Endothelial cell of umbilical vein (primary cell): ENCODE measurements at regions not wholly inside any gene's neighbourhood (a gene's known extent, or its start where the extent isn't known, plus 50 kb on each side); places are given as distances from the start of the nearest gene placed in this dataset.

Experiments used
- BruUV-seq: library from RNA; stranded (reverse); fragments of 400-500 nt; replicated peaks from 2 replicates; lab custom pipeline; 2021; lab: Mats Ljungman, UMichigan
- CTCF ChIA-PET: fragments of 300-600, 350-600 bp; sonication (Branson Sonifier 250); formaldehyde crosslinking; loops from one replicate; lab custom pipeline; 2021; ENCODE audit warnings: antibody characterized with exemption, inconsistent platforms; lab: Charles Lee
- POLR2A ChIA-PET: fragments of 300-600, 350-600 bp; sonication (Branson Sonifier 250); formaldehyde crosslinking; loops from one replicate; lab custom pipeline; 2021; ENCODE audit warnings: antibody characterized with exemption, inconsistent platforms; lab: Charles Lee
- DNase-seq: peaks from one replicate; pipeline ENCODE4 v3.0.0-alpha.2; 2011; ENCODE audit warnings: low read depth, low spot score
- FAIRE-seq: peaks from 2 replicates; lab custom pipeline; 2011; peaks lifted over from hg19 to GRCh38; lab: Jason Lieb, UNC
- H2AFZ ChIP-seq: 2 replicates; pipeline ENCODE4 v1.6.0; 2012; ENCODE audit warnings: low read depth, low read length, control low read depth, inconsistent platforms
- H3K27ac ChIP-seq: 2 replicates; pipeline ENCODE4 v1.5.1; 2011; ENCODE audit warnings: low read depth, mild to moderate bottlenecking, control low read depth, low read length, moderate library complexity; ENCODE audit not compliant: insufficient read depth
- H3K27me3 ChIP-seq, 2 experiments: 2 replicates each; pipeline versions ENCODE4 v1.6.0 to v1.6.1; 2011; ENCODE audit warnings: low read length in 2 of 2, mixed read lengths in 1 of 2; ENCODE audit not compliant: control insufficient read depth in 2 of 2, insufficient read depth in 2 of 2
- H3K36me3 ChIP-seq, 2 experiments: 2 replicates in 1 of 2; 3 replicates in 1 of 2; pipeline ENCODE4 v1.5.1; 2011; ENCODE audit warnings: low read length in 2 of 2, mild to moderate bottlenecking in 1 of 2, moderate library complexity in 1 of 2; ENCODE audit not compliant: control insufficient read depth in 2 of 2, insufficient read depth in 2 of 2; ENCODE audit errors: extremely low read depth in 1 of 2
- H3K4me1 ChIP-seq: 3 replicates; pipeline ENCODE4 v1.5.1; 2011; ENCODE audit warnings: mild to moderate bottlenecking, low read length; ENCODE audit not compliant: control insufficient read depth, insufficient read depth; ENCODE audit errors: extremely low read depth
- H3K4me2 ChIP-seq: 2 replicates; pipeline ENCODE4 v1.6.1; 2011; ENCODE audit warnings: low read length, control low read depth, mixed read lengths; ENCODE audit not compliant: insufficient read depth
- H3K4me3 ChIP-seq, 3 experiments: fragments of 200-600 bp in 1 of 3; sonication (generic), shearing (Covaris generic) in 1 of 3; replicated peaks in 1 of 3; 2 replicates each; pipeline ENCODE4 v1.5.1; 2011 to 2016; ENCODE audit warnings: control low read depth in 3 of 3, low read length in 3 of 3, mild to moderate bottlenecking in 2 of 3, inconsistent platforms in 1 of 3, low read depth in 1 of 3, moderate library complexity in 1 of 3; ENCODE audit not compliant: insufficient read depth in 1 of 3
- H3K79me2 ChIP-seq: 2 replicates; pipeline ENCODE4 v1.6.0; 2012; ENCODE audit warnings: low read length, inconsistent platforms; ENCODE audit not compliant: control insufficient read depth, insufficient read depth
- H3K9ac ChIP-seq: replicated peaks from 2 replicates; pipeline ENCODE3; 2011; ENCODE audit warnings: low read length, control low read depth; ENCODE audit not compliant: insufficient read depth; ENCODE audit errors: extremely low read depth
- H3K9me1 ChIP-seq: replicated peaks from 3 replicates; pipeline ENCODE4 v1.6.0; 2011; ENCODE audit warnings: mild to moderate bottlenecking, low read length; ENCODE audit not compliant: control insufficient read depth, insufficient read depth; ENCODE audit errors: extremely low read depth
- H3K9me3 ChIP-seq: replicated peaks from 2 replicates; pipeline ENCODE4 v1.5.1; 2012; ENCODE audit warnings: low read length, inconsistent platforms; ENCODE audit not compliant: control insufficient read depth, insufficient read depth
- H4K20me1 ChIP-seq: replicated peaks from 2 replicates; pipeline ENCODE3; 2011; ENCODE audit warnings: mild to moderate bottlenecking, low read length; ENCODE audit not compliant: control insufficient read depth, insufficient read depth; ENCODE audit errors: extremely low read depth
- EZH2 ChIP-seq: IDR thresholded peaks from 2 replicates; pipeline ENCODE4 v1.6.1; 2012; ENCODE audit warnings: borderline replicate concordance, low read depth, mild to moderate bottlenecking, moderate library complexity, low read length, inconsistent platforms; ENCODE audit not compliant: severe bottlenecking
- FOS ChIP-seq: IDR thresholded peaks from 2 replicates; pipeline ENCODE4 v1.6.1; 2011; ENCODE audit warnings: mild to moderate bottlenecking, low read length, moderate library complexity, borderline replicate concordance; ENCODE audit not compliant: insufficient read depth
- GATA2 ChIP-seq: IDR thresholded peaks from 2 replicates; pipeline ENCODE4 v1.7.0; 2011; ENCODE audit warnings: low read depth, mild to moderate bottlenecking, moderate library complexity, mixed read lengths, low read length; ENCODE audit not compliant: insufficient read length, insufficient read depth
- JUN ChIP-seq: IDR thresholded peaks from 2 replicates; pipeline ENCODE4 v1.6.1; 2011; ENCODE audit warnings: borderline replicate concordance, low read depth; ENCODE audit not compliant: insufficient read length, insufficient read depth
- MAX ChIP-seq: IDR thresholded peaks from 2 replicates; pipeline ENCODE4 v1.6.1; 2011; ENCODE audit not compliant: insufficient read depth, insufficient read length
- MYC ChIP-seq: IDR thresholded peaks from one replicate; pipeline ENCODE4 v1.6.1; 2011; ENCODE audit warnings: mild to moderate bottlenecking, low read depth, low read length
- POLR2A ChIP-seq: IDR thresholded peaks from 2 replicates; pipeline ENCODE4 v1.6.1; 2012; ENCODE audit warnings: low read depth, mild to moderate bottlenecking, control low read depth, low read length
- POLR2AphosphoS5 ChIP-seq: IDR thresholded peaks from 2 replicates; pipeline ENCODE4 v1.6.1; 2012; ENCODE audit warnings: low read depth, mild to moderate bottlenecking, control low read depth, low read length, moderate library complexity; ENCODE audit not compliant: insufficient read depth
- dilution Hi-C: fragments of 300-500 bp; cut with MboI; formaldehyde crosslinking; loops from one replicate; pipeline ENCODE4 v1.15.0; 2019; ENCODE audit warnings: low sequenced_read_pairs; ENCODE audit not compliant: extremely low pct_ligation_motif_present
- intact Hi-C: fragments of 100-400 bp; cut with micrococcal nuclease; formaldehyde crosslinking; loops from one replicate; pipeline ENCODE4 v1.10.0; 2022
- TF ChIP-seq, protein P1 (sequence below), 2 donors: IDR thresholded peaks; 1 replicate in 1 of 2; 2 replicates in 1 of 2; pipeline ENCODE4 v1.5.1; 2011; ENCODE audit warnings: low read length in 2 of 2, mild to moderate bottlenecking in 2 of 2, moderate library complexity in 2 of 2, control low read depth in 1 of 2, inconsistent platforms in 1 of 2, low read depth in 1 of 2; ENCODE audit not compliant: insufficient read depth in 1 of 2; ENCODE audit errors: extremely low read depth in 1 of 2

DNA sequence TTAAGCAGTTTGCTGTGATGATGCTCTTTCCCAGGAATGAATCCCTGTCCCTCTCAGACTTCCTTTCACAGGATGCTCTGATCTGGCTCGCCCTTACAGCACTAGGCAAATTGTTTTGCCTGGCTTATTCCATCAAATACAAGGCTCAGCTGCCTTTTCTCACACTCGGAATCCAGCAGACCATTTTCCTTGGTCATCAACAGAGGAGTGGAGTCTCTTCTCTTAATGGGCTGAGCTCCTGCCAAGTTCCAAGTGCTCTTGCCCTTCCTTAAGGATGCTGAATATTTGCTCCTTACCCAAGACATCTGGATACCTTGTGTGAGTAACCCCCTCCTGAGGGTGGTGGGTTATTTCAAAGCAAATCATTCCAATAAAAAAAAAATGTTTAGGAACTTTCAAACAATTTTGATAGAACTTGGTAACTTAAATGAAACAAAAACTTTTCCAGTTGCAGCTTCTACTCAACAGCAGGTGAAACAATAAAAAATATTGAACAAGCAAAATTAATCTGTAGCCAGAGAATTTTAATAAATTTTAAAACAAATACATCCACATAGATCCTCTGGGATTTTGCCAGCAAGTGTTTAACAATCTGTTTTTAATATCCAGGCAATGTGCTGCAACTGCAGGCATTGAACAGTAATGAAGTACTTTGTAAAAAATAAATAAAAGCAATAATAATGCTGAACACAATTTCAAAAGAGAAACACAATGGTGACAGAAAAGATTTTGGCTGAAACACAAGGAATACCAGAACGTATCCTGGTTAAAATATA, 264.0 kb upstream of the FAR2 start:
- POLR2A ChIA-PET, result no interaction called here
- Histone ChIP-seq H3K4me3 (no peak overlapping the region), H3K27me3 (no peaks in the 10 kb centered on the region), H3K79me2 (no peaks in the 10 kb centered on the region), H3K4me2 (no peak overlapping the region), H2AFZ (no peak overlapping the region), H3K9me3 (no peaks in the 10 kb centered on the region), H3K27ac (no peak overlapping the region), H3K4me1 (no peaks in the 10 kb centered on the region), H4K20me1 (no peaks in the 10 kb centered on the region), H3K9ac (no peak overlapping the region), H3K9me1 (no peaks in the 10 kb centered on the region), H3K36me3 (no peaks in the 10 kb centered on the region)
- BruUV-seq, result no TSS peak
- FAIRE-seq (no peak), DNase-seq (no peak)
- intact Hi-C loops (no loop called here), dilution Hi-C loops (no loop called here)
- TF ChIP-seq POLR2AphosphoS5, result no peak
- TF ChIP-seq, protein P1, sequence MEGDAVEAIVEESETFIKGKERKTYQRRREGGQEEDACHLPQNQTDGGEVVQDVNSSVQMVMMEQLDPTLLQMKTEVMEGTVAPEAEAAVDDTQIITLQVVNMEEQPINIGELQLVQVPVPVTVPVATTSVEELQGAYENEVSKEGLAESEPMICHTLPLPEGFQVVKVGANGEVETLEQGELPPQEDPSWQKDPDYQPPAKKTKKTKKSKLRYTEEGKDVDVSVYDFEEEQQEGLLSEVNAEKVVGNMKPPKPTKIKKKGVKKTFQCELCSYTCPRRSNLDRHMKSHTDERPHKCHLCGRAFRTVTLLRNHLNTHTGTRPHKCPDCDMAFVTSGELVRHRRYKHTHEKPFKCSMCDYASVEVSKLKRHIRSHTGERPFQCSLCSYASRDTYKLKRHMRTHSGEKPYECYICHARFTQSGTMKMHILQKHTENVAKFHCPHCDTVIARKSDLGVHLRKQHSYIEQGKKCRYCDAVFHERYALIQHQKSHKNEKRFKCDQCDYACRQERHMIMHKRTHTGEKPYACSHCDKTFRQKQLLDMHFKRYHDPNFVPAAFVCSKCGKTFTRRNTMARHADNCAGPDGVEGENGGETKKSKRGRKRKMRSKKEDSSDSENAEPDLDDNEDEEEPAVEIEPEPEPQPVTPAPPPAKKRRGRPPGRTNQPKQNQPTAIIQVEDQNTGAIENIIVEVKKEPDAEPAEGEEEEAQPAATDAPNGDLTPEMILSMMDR (IDR thresholded peaks at IDR 0.05; ENCODE audit: extremely low read depth in 1 of 2, insufficient read depth in 1 of 2, low read depth in 1 of 2, low read length in 2 of 2), result no peak
- CTCF ChIA-PET, result interaction anchor here (0.7 to 1.8 kb wide), 3 partner anchors 11 to 1018 kb away, joined by 3 to 7 read pairs (median 3); no protein-coding TSS in a partner anchor

DNA sequence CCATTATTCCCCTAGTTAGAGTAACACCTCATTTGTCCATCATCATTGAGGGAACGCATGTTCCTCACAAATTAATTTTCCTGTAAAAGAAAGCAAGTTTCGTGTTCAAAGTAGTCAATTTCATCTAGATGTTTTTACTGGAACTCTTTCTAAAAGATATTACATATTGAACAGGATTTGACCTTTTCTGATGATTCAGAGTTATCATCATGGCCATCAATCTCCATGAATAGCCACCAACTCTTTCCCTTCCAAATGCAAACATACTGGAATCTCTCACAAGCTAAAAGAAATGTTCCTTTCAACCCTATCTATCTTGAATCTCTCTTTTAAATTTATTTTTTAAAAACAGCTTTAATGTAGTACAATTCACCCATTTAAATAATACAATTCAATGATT, 263.1 kb upstream of the FAR2 start:
- Histone ChIP-seq H2AFZ (no peak overlapping the region), H3K9me1 (no peaks in the 10 kb centered on the region), H3K36me3 (no peaks in the 10 kb centered on the region), H3K4me2 (no peak overlapping the region), H3K9me3 (no peaks in the 10 kb centered on the region), H4K20me1 (no peaks in the 10 kb centered on the region), H3K9ac (no peak overlapping the region), H3K79me2 (no peaks in the 10 kb centered on the region), H3K27me3 (no peaks in the 10 kb centered on the region), H3K4me1 (no peaks in the 10 kb centered on the region), H3K27ac (no peak overlapping the region), H3K4me3 (no peak overlapping the region)
- intact Hi-C loops, result no loop called here
- ChIA-PET POLR2A (no interaction called here), CTCF (no interaction called here)
- FAIRE-seq, result no peak
- TF ChIP-seq GATA2 (no peak), JUN (no peak), MYC (no peak), FOS (no peak), POLR2AphosphoS5 (no peak), MAX (no peak), POLR2A (no peak), EZH2 (no peak)
- TF ChIP-seq, protein P1 (IDR thresholded peaks at IDR 0.05; ENCODE audit: extremely low read depth in 1 of 2, insufficient read depth in 1 of 2, low read depth in 1 of 2, low read length in 2 of 2), result no peak
- DNase-seq, result no peak
- dilution Hi-C loops, result no loop called here
- no TSS peak for BruUV-seq
